ENCODE measurements at regions not wholly inside any gene's neighbourhood (a gene's known extent, or its start where the extent isn't known, plus 50 kb on each side); places are given as distances from the start of the nearest gene placed in this dataset.
"Not testable (repeated sequence)": the region's sequence is repeated elsewhere in the genome, so short reads cannot be mapped to it uniquely, and the experiment has no call there.

DNA sequence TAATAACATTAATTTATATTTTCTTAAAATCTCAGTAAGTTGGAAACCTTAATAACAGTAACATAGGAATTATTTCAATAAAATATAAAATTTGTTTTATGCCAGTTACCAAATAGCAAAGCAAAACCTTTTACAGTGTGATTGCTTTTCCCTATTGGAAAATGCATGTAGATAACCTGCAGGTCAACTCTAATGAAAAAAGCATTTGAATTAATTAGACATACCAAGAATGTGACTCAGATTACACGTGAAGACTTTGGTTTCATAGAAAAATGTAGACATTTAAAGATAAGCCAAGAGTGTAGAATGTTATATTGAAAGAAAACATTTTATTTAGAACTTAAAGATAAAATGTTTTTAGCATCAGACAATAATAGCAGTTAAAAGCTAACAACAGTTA, 888.1 kb downstream of the TMEM121 start:
- DNase-seq (ENCODE audit: low spot score) = no peak

DNA sequence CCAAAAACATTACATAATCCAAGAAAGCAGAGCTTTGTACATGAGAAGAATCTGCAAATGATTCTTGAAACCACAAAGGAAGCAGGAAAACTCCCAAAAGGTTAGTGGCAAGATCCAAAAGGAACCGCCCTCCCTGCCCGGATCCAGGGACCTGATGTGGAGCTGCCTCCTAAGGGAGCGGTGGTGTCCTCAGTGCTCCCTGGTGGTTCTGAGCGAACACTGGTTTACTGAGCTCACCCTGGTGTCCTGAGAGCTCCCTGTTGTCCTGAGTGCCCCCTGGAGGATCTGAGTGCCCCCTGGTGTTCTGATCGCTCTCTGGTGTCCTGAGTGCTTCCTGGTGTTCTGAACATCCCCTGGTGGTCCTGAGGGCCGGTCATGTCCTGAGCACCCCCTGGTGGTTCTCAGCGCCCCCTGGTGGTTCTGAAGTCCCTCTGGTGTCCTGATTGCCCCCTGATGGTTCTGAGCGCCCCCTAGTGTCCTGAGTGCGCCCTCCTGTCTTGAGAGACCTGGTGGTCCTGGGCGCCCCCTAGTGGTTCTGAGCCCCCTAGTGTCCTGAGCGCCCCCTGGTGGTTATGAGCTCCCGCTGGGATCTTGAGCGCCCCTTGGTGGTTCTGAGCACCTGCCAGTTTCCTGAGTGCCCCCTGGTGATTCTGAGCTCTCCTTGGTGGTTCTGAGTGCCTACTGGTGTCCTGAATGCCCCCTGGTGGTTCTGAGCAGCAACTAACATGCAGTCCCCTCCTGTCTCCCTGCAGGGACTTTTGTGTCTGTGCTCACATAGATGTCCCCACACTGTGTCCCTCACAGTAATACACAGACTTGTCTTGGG, 891.1 kb downstream of the TMEM121 start:
- no peak for DNase-seq (ENCODE audit: low spot score)

DNA sequence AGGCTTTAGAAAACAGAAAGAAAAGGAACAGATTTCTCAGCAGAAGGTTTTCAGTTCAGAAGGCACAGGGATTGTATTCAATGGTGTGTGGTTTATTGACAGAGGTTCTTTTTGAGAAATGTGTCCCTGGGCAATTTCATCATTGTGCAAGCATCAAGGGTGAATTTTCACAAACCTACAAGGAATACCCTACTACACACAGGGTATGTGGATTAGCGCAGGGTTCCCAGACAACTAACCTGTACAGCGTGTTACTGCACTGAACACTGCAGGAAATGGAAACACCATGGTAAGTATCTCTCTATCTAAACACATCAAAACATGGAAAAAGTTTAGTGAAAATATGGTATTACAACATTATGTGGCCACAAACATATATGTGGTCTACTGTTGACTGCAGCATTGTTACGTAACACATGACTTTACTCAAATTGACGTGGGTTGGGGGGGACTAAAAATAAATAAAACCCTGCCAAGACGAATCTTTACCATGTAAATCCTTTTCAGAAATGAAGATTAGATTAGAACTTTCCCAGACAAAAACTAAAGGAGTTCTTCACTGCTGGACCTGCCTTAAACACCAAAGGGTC, 893.1 kb downstream of the TMEM121 start:
- no peak for DNase-seq (ENCODE audit: low spot score)

DNA sequence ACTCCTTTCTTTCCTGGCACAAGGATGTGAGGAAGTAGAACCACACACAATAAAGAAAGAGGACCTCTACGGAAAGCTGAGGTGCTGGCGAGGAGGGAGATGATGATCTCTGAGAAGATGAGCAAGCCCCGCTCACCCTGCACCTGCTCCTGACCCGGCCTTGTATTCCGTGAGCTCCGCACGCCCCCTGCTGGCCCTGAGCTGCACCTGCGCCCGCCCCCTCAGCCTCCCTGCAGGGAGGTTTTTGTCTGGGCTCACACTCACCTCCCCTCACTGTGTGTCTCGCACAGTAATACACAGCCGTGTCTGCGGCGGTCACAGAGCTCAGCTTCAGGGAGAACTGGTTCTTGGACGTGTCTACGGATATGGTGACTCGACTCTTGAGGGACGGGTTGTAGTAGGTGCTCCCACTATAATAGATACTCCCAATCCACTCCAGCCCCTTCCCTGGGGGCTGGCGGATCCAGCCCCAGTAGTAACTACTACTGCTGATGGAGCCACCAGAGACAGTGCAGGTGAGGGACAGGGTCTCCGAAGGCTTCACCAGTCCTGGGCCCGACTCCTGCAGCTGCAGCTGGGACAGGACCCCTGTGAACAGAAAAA, 895.1 kb downstream of the TMEM121 start:
- peak; percentile 14 for DNase-seq (ENCODE audit: low spot score)

DNA sequence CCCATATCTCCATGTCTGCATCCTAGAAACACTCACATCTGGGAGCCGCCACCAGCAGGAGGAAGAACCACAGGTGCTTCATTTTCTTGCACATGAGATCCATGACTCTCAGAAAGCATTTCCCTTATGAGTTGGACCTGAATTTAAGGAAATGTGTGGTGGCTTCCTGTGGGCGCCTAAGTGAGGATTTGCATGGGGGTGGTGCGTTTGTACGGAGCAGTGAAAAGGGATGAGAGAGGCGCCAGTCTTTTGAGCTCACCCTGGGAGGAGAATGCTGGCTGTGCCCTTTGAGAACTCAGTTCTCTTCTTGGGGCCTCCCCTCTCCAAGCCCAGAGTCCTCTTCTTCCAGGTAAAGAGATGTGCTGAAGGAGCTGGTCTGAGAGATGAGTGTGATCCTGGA, 895.7 kb downstream of the TMEM121 start:
- no peak for DNase-seq (ENCODE audit: low spot score)

DNA sequence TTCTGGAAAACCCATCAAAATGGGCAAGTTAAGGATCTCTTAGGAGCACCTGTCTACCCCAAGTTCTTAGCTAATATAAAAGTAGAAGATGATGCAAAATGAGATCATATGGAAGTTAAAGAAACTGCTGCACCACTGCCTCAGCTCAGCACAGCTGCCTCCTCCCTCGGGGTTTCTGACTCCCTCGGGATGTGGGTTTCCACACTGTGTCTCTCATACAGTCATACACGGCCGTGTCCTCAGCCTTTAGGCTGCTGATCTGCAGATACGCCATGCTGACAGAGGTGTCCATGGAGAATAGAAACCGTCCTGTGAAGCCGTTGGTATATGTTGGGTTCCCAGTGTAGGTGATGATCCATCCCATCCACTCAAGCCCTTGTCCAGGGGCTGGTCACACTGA, 898.8 kb downstream of the TMEM121 start:
- DNase-seq (ENCODE audit: low spot score) = not testable (repeated sequence)

DNA sequence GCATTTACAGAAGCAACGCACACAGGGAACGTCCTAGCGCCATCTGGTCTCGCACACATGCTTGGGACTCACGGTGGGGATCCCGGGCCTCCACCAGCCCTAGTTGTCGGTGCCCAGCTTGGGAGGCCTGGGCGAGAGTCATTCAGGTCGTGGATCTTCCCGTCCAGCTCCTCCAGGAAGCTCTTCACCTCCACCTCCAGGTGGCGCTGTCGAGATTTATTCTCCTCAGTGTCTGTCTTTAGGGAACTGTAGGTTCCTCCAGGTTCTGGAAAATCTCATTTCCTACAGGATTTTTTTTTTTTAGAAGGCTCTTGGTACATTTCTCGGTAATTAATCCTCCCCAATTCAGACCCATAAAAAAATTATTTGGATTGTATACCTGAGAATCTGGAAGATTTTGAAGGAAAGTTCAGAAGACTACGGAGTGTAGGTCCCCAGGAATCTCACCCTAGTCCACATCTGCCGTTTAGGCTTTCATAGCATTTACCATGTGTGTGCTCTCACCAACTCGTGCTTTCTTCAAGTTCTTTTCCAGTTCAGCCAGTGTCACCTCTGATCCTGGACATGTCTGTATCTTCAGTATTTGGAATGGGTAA, 910.0 kb downstream of the TMEM121 start:
- peak; percentile 45 for DNase-seq (ENCODE audit: low spot score)

DNA sequence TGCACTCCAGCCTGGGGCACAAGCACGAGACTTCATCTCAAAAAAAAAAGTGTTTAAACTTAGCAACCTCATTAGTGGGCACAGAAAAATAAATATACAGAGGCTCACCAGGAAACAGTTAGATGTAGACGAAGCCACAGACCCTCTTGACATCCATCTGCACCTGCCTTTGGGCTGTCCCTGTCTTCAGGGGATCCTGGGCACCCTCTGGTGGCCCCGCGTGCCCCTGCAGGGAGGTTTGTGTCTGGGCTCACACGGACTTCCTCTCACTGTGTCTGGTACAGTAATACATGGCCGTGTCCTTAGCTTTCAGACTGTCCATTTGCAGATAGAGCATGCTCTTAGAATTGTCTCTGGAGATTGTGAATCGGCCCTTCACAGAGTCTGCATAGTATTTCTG, 916.5 kb downstream of the TMEM121 start:
- DNase-seq (ENCODE audit: low spot score) = no peak

DNA sequence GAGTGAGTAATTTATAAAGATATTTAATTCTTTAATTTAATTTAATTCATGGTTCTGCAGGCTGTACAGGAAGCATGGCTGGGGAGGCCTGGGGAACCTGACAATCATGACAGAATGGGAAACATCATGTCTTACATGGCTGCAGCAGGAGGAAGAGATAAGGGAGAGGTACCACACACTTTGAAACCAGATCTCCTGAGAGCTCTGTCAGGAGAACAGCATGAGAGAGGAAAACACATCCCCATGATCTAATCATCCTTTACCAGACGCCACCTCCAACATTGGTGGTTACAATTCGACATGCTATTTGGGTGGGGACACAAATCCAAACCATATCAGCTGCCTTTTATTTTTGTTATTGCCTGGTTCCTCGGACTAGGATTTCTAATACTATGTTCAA, 928.6 kb downstream of the TMEM121 start:
- no peak for DNase-seq (ENCODE audit: low spot score)

DNA sequence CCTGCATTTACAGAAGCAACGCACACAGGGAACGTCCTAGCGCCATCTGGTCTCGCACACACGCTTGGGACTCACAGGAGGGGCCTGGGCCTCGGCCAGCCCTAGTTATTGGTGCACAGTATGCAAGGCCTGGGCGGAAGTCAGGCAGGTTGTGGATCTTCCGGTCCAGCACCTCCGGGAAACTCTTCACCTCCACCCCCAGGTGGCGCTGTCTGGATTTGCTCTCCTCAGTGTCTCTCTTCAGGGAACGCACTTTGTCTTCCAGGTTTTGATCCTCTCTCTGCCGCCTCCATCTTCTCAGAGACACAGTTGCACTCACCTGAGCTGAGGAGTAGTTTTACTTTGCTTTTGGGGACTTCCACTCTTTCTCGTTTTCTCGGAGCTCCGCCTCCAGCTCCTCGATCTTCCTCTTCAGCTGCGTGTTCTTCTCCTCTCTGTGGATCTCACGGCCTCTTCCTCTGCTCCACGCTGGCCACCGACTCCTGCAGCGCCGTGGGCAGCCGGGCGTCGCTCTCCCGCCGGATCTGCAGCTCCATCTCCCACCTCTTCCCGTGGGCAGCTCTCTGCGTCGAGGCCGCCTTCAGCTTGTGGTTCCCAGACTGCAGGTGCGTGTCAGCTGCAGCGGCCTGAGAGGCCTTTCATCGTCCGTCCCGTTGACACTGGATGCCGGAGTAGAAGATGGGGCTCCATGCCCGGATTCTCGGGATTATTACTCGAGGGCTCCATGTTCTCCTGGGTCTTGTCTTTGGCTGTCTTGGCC, 933.8 kb downstream of the TMEM121 start:
- DNase-seq (ENCODE audit: low spot score) = no peak

DNA sequence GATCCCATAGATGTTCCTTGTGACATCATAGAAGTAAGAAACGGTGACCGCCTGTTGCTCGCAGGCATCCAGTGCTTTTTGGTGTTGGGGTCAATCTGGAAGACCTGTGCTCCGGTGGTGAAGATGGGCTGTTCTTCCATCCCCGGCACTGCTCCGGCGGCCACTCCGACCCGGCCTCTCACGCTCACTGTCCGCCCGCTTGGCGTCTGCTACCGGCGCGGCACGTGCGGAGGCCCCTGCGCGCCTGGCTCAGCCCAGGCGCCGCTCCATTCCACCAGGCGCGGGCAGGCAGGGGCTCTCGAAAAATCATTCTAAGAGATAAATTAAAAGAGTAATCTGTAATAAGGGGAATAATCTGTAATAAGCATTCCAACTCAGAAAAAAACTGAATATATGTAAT, 934.5 kb downstream of the TMEM121 start:
- DNase-seq (ENCODE audit: low spot score) = no peak

DNA sequence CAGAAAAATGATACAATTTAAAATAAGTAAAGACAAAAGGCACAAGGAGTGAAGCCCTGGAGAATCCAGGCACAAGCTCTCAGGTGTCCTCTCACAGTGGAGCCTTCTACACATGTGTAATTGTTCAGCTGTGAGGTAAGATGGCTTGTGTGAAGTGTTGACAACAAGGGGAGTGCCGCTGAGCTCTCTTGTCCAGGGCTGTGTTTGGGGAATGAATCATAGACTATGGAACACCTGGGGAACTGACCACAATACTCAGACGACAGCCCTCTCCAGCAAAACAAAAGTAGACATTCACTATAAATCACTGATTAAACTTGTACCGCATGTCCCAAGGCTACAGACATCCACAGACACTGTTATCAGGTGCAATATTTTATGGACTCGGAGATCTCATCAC, 940.1 kb downstream of the TMEM121 start:
- not testable (repeated sequence) for DNase-seq (ENCODE audit: low spot score)

DNA sequence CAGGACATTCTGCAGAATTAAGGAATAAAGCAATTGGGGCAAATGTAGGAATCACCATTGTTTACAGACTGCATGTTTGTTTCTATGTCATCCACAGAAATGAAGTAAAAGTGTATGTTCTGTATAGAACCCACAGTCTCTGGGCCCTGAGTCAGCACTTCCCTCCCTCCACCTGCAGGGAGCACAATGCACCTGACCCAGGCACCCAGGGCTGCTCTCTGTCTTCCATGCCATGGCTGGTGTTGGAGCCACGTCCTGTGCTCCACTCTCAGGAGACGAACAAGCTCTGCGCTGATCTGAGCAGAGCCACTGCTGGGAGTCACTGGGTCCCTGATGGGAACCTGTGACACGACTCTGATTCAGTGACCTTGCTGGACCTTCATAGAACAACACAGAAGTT, 942.5 kb downstream of the TMEM121 start:
- not testable (repeated sequence) for DNase-seq (ENCODE audit: low spot score)

DNA sequence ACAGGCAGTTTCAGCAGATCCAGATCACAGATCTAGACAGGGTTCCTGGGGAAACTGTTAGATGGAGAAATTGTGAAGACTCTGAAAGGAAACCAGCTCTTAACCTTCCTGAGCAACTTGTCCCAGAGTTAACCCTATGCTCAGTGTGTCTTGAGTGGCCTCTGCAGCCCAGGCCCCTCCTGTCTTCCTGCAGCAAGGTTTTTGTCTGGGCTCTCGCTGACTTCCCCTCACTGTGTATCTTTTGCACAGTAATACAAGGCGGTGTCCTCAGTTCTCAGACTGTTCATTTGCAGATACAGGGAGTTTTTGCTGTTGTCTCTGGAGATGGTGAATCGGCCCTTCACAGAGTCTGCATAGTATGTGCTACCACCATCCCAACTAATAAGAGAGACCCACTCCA, 943.6 kb downstream of the TMEM121 start:
- not testable (repeated sequence) for DNase-seq (ENCODE audit: low spot score)

DNA sequence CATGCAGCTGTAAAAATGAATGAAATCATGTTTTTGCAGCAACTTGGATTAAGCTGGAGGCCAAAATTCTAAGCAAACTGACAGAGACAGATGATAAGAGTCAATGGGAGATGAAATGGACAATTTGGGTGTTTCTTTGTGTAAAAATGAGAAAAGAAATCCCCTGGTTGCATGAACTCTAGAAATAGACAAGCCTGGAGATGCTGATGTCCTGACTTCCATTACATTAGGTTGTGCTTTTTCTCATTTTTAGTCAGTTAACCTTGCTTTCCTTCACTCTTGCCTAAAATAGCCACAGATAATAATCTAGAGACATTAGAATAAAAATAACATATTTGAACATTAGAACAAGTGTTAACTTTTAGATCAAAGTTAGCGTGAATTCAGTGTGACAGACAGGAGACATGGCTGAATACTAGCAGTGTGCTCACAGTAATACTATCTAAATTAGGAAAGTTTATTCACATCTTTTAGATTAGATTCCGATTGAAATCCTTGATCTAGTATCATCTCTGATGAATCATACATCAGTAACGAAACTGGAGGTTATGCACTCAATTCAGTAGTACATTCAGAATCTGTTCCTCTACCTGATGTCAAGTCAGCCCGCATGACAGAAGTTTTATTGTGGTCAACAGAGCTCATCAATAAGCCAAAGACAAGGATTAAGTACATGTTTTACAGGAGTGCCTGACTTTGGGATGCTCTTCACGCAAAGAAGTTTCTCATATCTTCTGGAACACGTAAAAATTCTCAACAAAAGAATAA, 948.1 kb downstream of the TMEM121 start:
- DNase-seq (ENCODE audit: low spot score) = not testable (repeated sequence)

DNA sequence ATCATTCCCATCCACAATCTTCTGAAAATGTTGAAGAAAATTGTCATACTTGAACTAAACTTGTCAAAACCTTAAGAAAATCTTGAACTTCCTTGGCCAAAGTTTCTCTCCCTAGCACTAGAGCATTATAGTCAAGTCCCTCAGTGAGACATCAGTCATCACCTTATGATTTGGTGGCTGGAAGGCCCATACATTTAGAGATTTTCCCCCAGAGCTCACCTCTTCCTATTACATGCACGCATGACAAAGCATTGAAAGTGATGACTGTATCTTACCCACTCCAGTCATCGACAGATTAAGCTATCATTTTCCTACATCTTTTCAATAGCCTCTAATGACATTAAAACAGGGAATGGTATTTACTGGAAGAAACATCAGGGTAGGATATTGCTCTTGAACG, 948.8 kb downstream of the TMEM121 start:
- not testable (repeated sequence) for DNase-seq (ENCODE audit: low spot score)

DNA sequence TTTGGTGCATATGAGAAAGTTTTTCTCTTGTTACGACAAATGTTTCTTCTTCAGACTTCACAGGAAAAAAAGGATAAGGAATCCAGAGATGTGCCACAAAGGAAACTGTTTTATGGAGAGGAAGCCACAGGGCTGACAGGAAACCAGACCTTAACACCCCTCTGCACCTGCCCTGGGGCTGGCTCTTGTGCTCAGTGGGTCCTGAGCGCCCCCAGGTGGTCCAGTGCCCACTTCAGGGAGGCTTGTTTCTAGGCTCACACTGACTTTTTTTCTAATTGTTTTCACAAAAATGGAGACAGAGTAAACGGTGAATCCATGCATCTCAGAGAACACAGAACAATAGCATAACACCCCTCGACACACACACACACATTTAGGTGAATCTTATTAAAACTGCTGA, 951.2 kb downstream of the TMEM121 start:
- DNase-seq (ENCODE audit: low spot score) = not testable (repeated sequence)

DNA sequence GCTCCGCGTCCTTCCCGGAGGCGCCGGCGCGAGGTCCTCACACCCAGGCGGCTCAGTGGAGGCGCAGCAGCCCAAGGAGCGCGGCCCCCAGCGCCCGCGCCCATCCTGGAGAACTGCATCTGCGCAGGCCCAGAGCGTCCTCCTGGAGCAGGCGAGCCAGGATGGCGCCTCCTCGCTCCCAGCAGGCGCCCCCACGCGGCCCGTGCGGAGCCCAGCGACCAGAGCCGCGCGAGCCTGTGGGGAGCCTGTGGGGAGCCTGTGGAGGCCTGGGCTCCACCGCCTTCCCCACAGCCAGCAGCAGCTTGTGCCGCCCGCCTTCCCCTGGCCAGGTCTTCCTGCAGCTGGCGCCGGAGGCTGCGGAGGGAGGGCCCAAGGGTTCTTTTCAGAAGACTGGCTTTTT, 953.9 kb downstream of the TMEM121 start:
- DNase-seq (ENCODE audit: low spot score) = not testable (repeated sequence)

DNA sequence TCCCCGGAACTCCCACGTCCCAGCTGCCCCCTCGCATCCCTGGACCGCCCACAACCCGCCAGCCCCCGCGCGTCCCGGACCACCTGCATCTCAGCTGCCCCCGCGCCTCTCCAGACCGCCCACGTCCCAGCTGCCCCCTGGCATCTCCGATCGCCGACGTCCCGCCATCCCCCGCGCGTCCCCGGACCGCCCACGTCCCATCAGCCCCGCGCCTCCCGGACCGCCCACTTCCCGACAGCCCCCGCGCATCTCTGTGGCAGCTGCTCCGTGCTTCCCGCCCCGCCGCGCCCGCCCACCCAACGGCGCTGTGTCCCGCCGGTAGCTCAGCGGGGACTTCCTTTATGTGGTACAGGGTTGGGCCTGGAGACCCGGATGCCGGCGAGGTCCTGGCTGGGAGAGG, 955.8 kb downstream of the TMEM121 start:
- DNase-seq (ENCODE audit: low spot score) = not testable (repeated sequence)

DNA sequence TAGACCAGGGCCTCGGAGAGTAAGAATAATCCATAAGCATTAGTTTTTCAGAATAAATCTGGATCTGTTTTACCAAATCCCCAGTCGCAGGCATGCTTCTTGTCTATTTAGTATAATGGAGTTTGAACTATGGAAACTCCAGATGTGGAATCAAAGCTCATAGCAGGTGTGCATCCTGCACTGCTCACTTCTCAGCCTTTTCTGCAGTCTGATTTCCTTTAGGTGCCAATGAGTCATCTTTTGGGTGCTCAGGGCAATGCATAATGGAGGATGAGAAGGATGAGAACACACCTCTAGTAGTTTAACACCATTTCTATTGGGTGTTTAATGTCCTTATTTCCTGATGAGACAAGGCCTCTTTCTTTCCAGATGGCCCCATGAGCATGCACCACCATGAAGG, 961.2 kb downstream of the TMEM121 start:
- no peak for DNase-seq (ENCODE audit: low spot score)

DNA sequence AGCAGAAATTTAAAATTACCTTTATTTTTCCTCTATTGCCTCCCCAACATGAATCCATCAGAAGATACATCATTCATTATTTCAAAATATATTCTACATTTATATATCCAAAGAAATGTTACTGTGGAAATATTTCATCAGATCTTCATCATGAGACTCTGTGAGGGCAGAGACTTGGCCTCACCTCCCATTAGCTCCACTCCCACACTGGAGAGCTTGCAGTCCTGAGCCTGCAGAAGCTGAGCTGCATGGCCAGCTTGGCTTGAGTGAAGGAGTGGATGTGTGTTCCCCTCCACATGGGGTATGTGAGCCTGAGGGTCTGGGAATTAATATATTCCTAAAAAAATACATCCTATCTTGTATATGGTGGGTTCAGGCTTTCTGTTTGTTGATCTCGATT, 961.9 kb downstream of the TMEM121 start:
- DNase-seq (ENCODE audit: low spot score) = no peak

Measured in Ammon's horn (tissue), 1 donor.